Liver (tissue), 3 donors: ENCODE measurements at regions not wholly inside any gene's neighbourhood (a gene's known extent, or its start where the extent isn't known, plus 50 kb on each side); places are given as distances from the start of the nearest gene placed in this dataset.

Experiments used
- ATF3 ChIP-seq: IDR thresholded peaks from 2 replicates; pipeline ENCODE4 v1.6.1; 2016; ENCODE audit warnings: antibody characterized with exemption
- CTCF ChIP-seq: fragments of 150-350 bp; IDR thresholded peaks from 2 replicates; pipeline ENCODE4 v1.5.1; 2017; ENCODE audit warnings: improper control_type of control experiment, low read depth, low read length; ENCODE audit not compliant: missing input control
- EGR1 ChIP-seq, 2 donors: IDR thresholded peaks; 2 replicates each; pipeline ENCODE4 v1.6.1; 2016 to 2018; ENCODE audit warnings: antibody characterized with exemption in 2 of 2, low read depth in 2 of 2
- FOXA1 ChIP-seq: IDR thresholded peaks from 2 replicates; pipeline ENCODE4 v1.6.1; 2016; ENCODE audit warnings: antibody characterized with exemption
- HNF4A ChIP-seq, 2 donors: conservative IDR thresholded peaks; 2 replicates each; pipeline ENCODE4 v1.6.1; 2016; ENCODE audit warnings: antibody characterized with exemption in 2 of 2, mild to moderate bottlenecking in 2 of 2
- HNF4G ChIP-seq: IDR thresholded peaks from 2 replicates; pipeline ENCODE4 v1.6.1; 2016; ENCODE audit warnings: antibody characterized with exemption
- MAX ChIP-seq: IDR thresholded peaks from 2 replicates; pipeline ENCODE4 v1.6.1; 2016; ENCODE audit warnings: antibody characterized with exemption
- RXRA ChIP-seq, 2 donors: IDR thresholded peaks; 2 replicates each; pipeline ENCODE4 v1.6.1; 2017 to 2018; ENCODE audit warnings: antibody characterized with exemption in 2 of 2, mild to moderate bottlenecking in 1 of 2
- SP1 ChIP-seq: IDR thresholded peaks from 2 replicates; pipeline ENCODE4 v1.6.1; 2018; ENCODE audit warnings: antibody characterized with exemption, mild to moderate bottlenecking
- TAF1 ChIP-seq: conservative IDR thresholded peaks from 2 replicates; pipeline ENCODE4 v1.6.1; 2016; ENCODE audit warnings: antibody characterized with exemption, mild to moderate bottlenecking
- YY1 ChIP-seq: IDR thresholded peaks from 2 replicates; pipeline ENCODE4 v1.6.1; 2016; ENCODE audit warnings: antibody characterized with exemption, mild to moderate bottlenecking
- donor health status: healthy.
- donor health status: healthy.

- TF ChIP-seq CTCF (no peak), MAX (no peak), YY1 (no peak), SP1 (no peak), RXRA (IDR thresholded peaks at IDR 0.05) (no peak), HNF4A (conservative IDR thresholded peaks at IDR 0.05) (no peak), ATF3 (no peak), FOXA1 (no peak), TAF1 (no peak), HNF4G (no peak), EGR1 (IDR thresholded peaks at IDR 0.05; ENCODE audit: low read depth in 2 of 2) (no peak)
Observed at GRCh38 chr3:105130911-105131310, 235.8 kb upstream of the ALCAM start.
